HFF-Myc (cell line): ENCODE measurements at regions not wholly inside any gene's neighbourhood (a gene's known extent, or its start where the extent isn't known, plus 50 kb on each side); places are given as distances from the start of the nearest gene placed in this dataset.

ENCODE experiments used
- DNase-seq: peaks from one replicate; pipeline ENCODE4 v3.0.0-alpha.2; 2011; ENCODE audit warnings: low read depth; ENCODE audit errors: extremely low read depth
- H3K4me3 ChIP-seq: replicated peaks from 2 replicates; pipeline ENCODE4 v1.5.1; 2011; ENCODE audit warnings: low read depth, mild to moderate bottlenecking, control low read depth, low read length
- TF ChIP-seq, protein P1 (sequence below): IDR thresholded peaks from 2 replicates; pipeline ENCODE4 v1.5.1; 2012; ENCODE audit warnings: mild to moderate bottlenecking, low read depth, low read length, control low read depth; ENCODE audit errors: missing control alignments

DNA sequence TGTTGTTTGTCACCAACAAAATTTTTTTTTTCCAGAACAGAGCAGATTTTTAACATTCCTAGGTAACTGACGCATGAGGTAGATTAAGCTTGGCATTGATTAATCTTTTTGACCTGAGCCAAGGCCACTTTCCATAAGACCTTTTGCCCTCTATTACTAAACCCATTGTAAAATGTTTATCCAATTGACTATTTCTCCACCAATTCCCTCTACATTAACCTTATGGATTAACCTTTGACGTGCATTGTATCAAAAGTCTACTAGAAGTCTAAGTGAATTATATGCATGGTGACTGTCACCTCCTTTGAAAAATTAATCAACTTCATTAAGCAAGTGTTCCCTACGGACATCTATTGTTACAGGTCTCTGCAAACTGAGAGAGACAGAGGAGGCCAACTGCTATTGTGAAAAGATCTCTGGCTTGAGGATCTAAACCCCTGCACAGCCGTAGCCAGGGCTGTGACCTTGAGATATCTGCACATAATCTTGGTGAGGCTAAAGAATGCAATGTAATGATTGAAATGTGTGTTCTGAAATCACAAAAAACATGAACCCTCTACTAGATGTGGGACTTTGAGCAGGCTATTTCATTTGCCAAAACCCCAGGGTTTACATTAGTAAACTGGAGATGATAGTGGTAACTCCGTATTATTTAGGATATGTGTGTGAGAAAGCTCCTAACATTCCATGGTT is 632.2 kb downstream of the TLR4 start:
- TF ChIP-seq, protein P1, sequence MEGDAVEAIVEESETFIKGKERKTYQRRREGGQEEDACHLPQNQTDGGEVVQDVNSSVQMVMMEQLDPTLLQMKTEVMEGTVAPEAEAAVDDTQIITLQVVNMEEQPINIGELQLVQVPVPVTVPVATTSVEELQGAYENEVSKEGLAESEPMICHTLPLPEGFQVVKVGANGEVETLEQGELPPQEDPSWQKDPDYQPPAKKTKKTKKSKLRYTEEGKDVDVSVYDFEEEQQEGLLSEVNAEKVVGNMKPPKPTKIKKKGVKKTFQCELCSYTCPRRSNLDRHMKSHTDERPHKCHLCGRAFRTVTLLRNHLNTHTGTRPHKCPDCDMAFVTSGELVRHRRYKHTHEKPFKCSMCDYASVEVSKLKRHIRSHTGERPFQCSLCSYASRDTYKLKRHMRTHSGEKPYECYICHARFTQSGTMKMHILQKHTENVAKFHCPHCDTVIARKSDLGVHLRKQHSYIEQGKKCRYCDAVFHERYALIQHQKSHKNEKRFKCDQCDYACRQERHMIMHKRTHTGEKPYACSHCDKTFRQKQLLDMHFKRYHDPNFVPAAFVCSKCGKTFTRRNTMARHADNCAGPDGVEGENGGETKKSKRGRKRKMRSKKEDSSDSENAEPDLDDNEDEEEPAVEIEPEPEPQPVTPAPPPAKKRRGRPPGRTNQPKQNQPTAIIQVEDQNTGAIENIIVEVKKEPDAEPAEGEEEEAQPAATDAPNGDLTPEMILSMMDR, result no peak
- no peak overlapping the region for H3K4me3 ChIP-seq
- DNase-seq, result no peak

DNA sequence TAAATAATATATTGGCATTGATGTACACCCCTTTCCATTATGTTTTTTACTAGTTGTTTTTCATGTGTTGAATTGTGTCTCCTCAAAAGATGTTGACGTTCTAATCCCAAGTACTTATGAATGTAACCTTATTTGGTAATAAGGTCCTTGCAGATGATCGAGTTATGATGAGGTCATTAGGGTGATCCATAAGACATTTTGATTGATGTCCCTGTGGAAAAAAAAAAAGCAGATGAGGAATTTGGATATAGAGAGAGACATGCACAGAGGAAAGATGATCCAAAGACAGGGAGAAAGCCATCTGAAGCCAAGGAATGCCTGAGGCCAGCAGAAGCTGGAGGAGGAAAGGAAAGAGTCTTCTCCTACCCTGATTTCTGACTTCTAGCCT is 632.7 kb downstream of the TLR4 start:
- no peak for DNase-seq
- no peak overlapping the region for H3K4me3 ChIP-seq
- TF ChIP-seq, protein P1, result no peak

DNA sequence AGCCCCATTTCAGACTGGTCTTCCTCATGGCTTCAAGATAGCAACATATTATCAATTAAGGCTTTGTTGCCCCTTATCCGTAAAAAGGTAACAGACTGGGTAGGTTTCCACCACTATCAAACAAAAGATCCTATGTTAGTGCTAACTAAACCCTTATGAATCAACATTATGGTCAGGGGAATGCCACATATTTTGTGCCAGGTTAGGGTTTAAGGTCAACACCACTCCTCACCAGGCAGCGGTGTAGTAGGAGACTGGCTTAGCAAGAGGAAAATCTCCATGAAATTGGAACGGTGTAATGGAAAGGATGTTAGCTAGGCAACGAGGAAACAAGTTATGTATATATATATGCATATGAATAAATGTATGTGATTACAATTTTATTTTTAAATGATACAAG is 655.8 kb downstream of the TLR4 start:
- H3K4me3 ChIP-seq, result no peak overlapping the region
- TF ChIP-seq, protein P1, result no peak
- DNase-seq, result no peak

DNA sequence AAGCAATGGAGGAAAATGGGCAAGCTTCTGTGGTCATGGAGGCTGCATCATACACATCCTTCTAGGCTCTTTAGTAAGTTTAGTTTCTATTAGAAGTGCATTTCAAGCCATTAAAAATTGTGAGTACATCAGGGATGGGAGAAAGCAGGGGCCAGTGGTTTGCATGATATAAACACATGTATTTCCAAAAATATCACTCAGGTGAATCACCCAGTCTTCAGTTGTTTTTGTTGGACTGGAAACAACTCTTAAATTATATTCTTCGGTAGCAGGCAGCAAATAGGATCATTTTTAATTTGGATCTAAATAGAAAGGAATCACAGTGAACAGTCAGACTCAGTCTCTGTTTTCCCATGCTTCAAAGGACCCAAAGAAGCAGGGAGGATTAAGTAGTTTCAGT is 657.9 kb downstream of the TLR4 start:
- TF ChIP-seq, protein P1, result no peak
- H3K4me3 ChIP-seq, result no peak overlapping the region
- DNase-seq, result no peak

DNA sequence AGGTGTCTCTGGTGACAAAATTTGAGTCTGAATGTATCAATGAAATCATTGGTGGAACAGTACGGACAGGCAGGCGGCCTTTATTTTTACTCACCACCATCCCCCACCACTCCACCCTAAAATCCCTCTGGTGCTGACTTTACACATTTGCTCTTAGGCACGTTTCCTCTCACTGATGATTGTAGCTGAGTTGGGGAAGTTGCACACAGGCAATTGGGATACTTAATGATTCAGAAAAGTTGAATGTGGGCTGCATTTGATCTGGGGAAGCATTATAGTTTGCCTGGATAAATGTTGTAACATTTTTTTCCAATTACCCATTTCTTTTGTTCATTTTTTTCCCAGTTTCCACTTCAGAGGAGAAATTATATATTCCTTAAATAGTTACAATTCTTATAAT is 658.4 kb downstream of the TLR4 start:
- TF ChIP-seq, protein P1, result no peak
- H3K4me3 ChIP-seq, result no peak overlapping the region
- DNase-seq, result no peak

DNA sequence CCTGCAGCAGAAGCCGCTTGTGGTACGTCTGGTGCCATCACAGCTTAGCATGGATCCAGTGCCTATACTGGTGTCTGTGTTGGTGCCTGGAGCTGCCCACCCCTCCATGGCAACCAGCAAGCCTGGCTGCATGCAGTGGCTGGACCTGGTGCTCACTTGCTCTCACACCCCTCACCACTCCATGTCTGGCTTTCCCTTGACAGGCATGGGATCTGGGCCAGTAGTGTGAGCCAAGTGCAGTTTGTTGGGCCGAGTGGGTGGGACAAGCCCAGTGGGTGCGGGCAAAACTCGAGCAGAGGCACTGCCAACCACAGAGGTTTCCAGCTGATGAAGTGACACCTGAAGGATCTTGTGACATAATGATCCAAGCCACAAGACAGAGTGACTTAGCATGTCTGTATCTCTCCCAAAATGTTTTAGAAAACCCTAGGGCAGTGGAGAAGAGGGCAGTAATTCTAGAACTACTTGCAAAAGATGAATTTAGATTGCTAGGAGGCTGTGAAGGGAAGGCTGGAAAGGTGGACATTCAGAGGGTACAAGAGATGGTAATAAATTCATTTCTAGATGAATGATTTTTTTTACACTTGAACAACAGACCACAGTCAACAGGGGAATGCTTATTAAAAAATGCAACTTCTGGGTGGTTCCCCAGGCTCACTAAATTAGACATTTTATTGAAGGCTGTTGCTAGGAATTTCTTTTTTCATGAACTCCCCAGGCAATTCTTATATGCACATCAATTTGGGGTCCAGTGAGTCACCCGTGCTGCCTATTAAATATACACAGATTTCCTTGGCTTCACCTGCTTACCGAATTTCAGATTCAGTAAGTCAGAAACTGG is 660.3 kb downstream of the TLR4 start:
- TF ChIP-seq, protein P1, result no peak
- H3K4me3 ChIP-seq, result no peak overlapping the region
- no peak for DNase-seq
